ENCODE measurements at regions not wholly inside any gene's neighbourhood (a gene's known extent, or its start where the extent isn't known, plus 50 kb on each side); places are given as distances from the start of the nearest gene placed in this dataset.
"Not testable (repeated sequence)": the region's sequence is repeated elsewhere in the genome, so short reads cannot be mapped to it uniquely, and the experiment has no call there.

- H3K4me3 Mint-ChIP-seq, result peak overlapping the region; percentile 5
- peaks cover 9% of the 10 kb centered on the region for H3K4me1 Mint-ChIP-seq
Observed at GRCh38 chr22:25281675-25282345, 62.4 kb downstream of the CRYBB2 start.

GRCh38 chr22:25282346-25282670 is 62.9 kb downstream of the CRYBB2 start:
- ATAC-seq (no peak), DNase-seq (no peak)
- intact Hi-C loops (cut with DNase I, micrococcal nuclease), result no loop called here
- Mint-ChIP-seq H3K27ac (no peak overlapping the region), H3K9me3 (ENCODE audit: low read depth) (no peaks in the 10 kb centered on the region), H3K27me3 (peaks cover 45% of the 10 kb centered on the region), H3K36me3 (ENCODE audit: low read depth) (no peaks in the 10 kb centered on the region), H3K4me3 (peak overlapping the region; percentile 5), H3K4me1 (peaks cover 9% of the 10 kb centered on the region)
- CTCF ChIA-PET, result interaction anchor here (0.6 kb wide), 1 partner anchor 155 kb away, joined by 3 read pairs; no protein-coding TSS in a partner anchor
- POLR2A ChIA-PET, result no interaction called here

More at GRCh38 chr22:25281675-25282345, 62.4 kb downstream of the CRYBB2 start:
- DNase-seq (no peak), ATAC-seq (no peak)
- ChIA-PET CTCF (interaction anchor here (0.6 kb wide), 1 partner anchor 154 kb away, joined by 3 read pairs; no protein-coding TSS in a partner anchor), POLR2A (no interaction called here)
- peaks cover 45% of the 10 kb centered on the region for H3K27me3 Mint-ChIP-seq
- no peaks in the 10 kb centered on the region for H3K9me3 Mint-ChIP-seq (ENCODE audit: low read depth)
- H3K27ac Mint-ChIP-seq, result no peak overlapping the region
- intact Hi-C loops (cut with DNase I, micrococcal nuclease), result no loop called here
- H3K36me3 Mint-ChIP-seq (ENCODE audit: low read depth), result no peaks in the 10 kb centered on the region

GRCh38 chr22:25282671-25283561 is 63.5 kb downstream of the CRYBB2 start:
- H3K27ac Mint-ChIP-seq, result no peak overlapping the region
- H3K36me3 Mint-ChIP-seq (ENCODE audit: low read depth), result no peaks in the 10 kb centered on the region
- H3K4me3 Mint-ChIP-seq, result peak overlapping the region; percentile 9
- peak; percentile 4 for DNase-seq
- ATAC-seq, result no peak
- peaks cover 9% of the 10 kb centered on the region for H3K4me1 Mint-ChIP-seq
- H3K9me3 Mint-ChIP-seq (ENCODE audit: low read depth), result no peaks in the 10 kb centered on the region
- intact Hi-C loops (cut with DNase I, micrococcal nuclease), result no loop called here
- CTCF ChIA-PET, result interaction anchor here (0.6 kb wide), 1 partner anchor 155 kb away, joined by 3 read pairs; no protein-coding TSS in a partner anchor
- H3K27me3 Mint-ChIP-seq, result peaks cover 45% of the 10 kb centered on the region
- POLR2A ChIA-PET, result no interaction called here

- H3K9me3 Mint-ChIP-seq (ENCODE audit: low read depth); DNase-seq; intact Hi-C loops (cut with DNase I, micrococcal nuclease); H3K27ac Mint-ChIP-seq; POLR2A ChIA-PET; CTCF ChIA-PET; H3K4me3 Mint-ChIP-seq; H3K36me3 Mint-ChIP-seq (ENCODE audit: low read depth); ATAC-seq; H3K4me1 Mint-ChIP-seq: not testable (repeated sequence)
- H3K27me3 Mint-ChIP-seq, result peaks cover 21% of the 10 kb centered on the region
Observed at GRCh38 chr22:25288481-25288880, 69.0 kb downstream of the CRYBB2 start.

GRCh38 chr22:25301912-25302311 is 82.5 kb downstream of the CRYBB2 start:
- H3K27ac Mint-ChIP-seq; CTCF ChIA-PET; H3K4me1 Mint-ChIP-seq; DNase-seq; intact Hi-C loops (cut with DNase I, micrococcal nuclease); H3K4me3 Mint-ChIP-seq; ATAC-seq; H3K9me3 Mint-ChIP-seq (ENCODE audit: low read depth); POLR2A ChIA-PET; H3K36me3 Mint-ChIP-seq (ENCODE audit: low read depth): not testable (repeated sequence)
- H3K27me3 Mint-ChIP-seq, result peaks cover 29% of the 10 kb centered on the region

GRCh38 chr22:25309586-25309985 is 90.1 kb downstream of the CRYBB2 start:
- peaks cover 11% of the 10 kb centered on the region for H3K27me3 Mint-ChIP-seq
- CTCF ChIA-PET; H3K36me3 Mint-ChIP-seq (ENCODE audit: low read depth); H3K9me3 Mint-ChIP-seq (ENCODE audit: low read depth); ATAC-seq; intact Hi-C loops (cut with DNase I, micrococcal nuclease); POLR2A ChIA-PET; H3K4me1 Mint-ChIP-seq; H3K4me3 Mint-ChIP-seq; DNase-seq; H3K27ac Mint-ChIP-seq: not testable (repeated sequence)

- H3K36me3 Mint-ChIP-seq (ENCODE audit: low read depth); H3K4me1 Mint-ChIP-seq; H3K27ac Mint-ChIP-seq; H3K4me3 Mint-ChIP-seq; POLR2A ChIA-PET; ATAC-seq; H3K9me3 Mint-ChIP-seq (ENCODE audit: low read depth); DNase-seq; CTCF ChIA-PET: not testable (repeated sequence)
- intact Hi-C loops (cut with DNase I, micrococcal nuclease), result loop anchor here in 1 of 2 experiments (10.0 kb wide), 1 partner anchor 1737 kb away; no protein-coding TSS in a partner anchor
- H3K27me3 Mint-ChIP-seq, result peaks cover 11% of the 10 kb centered on the region
Observed at GRCh38 chr22:25311924-25312323, 92.5 kb downstream of the CRYBB2 start.

GRCh38 chr22:25318081-25318823 is 98.8 kb downstream of the CRYBB2 start:
- no peak for ATAC-seq
- no peaks in the 10 kb centered on the region for H3K9me3 Mint-ChIP-seq (ENCODE audit: low read depth)
- ChIA-PET POLR2A (no interaction called here), CTCF (no interaction called here)
- H3K36me3 Mint-ChIP-seq (ENCODE audit: low read depth), result no peaks in the 10 kb centered on the region
- H3K4me1 Mint-ChIP-seq, result no peaks in the 10 kb centered on the region
- no peak for DNase-seq
- no peak overlapping the region for H3K4me3 Mint-ChIP-seq
- H3K27ac Mint-ChIP-seq, result no peak overlapping the region
- intact Hi-C loops (cut with DNase I, micrococcal nuclease), result loop anchor here in 1 of 2 experiments (10.0 kb wide), 1 partner anchor 1743 kb away; no protein-coding TSS in a partner anchor
- peaks cover 4% of the 10 kb centered on the region for H3K27me3 Mint-ChIP-seq

- ChIA-PET CTCF (interaction anchor here (1.1 kb wide), 1 partner anchor 25 kb away, joined by 3 read pairs; no protein-coding TSS in a partner anchor), POLR2A (interaction anchor here (0.6 kb wide), 1 partner anchor 105 kb away, joined by 3 read pairs; no protein-coding TSS in a partner anchor)
- H3K27me3 Mint-ChIP-seq, result no peaks in the 10 kb centered on the region
- no peak overlapping the region for H3K27ac Mint-ChIP-seq
- intact Hi-C loops (cut with DNase I, micrococcal nuclease), result no loop called here
- no peak overlapping the region for H3K4me3 Mint-ChIP-seq
- no peak for DNase-seq
- no peaks in the 10 kb centered on the region for H3K4me1 Mint-ChIP-seq
- ATAC-seq, result no peak
- H3K36me3 Mint-ChIP-seq (ENCODE audit: low read depth), result no peaks in the 10 kb centered on the region
- H3K9me3 Mint-ChIP-seq (ENCODE audit: low read depth), result no peaks in the 10 kb centered on the region
Observed at GRCh38 chr22:25327018-25327755, 107.7 kb downstream of the CRYBB2 start.

- ChIA-PET CTCF (no interaction called here), POLR2A (no interaction called here)
- intact Hi-C loops (cut with DNase I, micrococcal nuclease), result loop anchor here (5.0 to 10.0 kb wide), 3 partner anchors 94 to 246 kb away; no protein-coding TSS in a partner anchor
- no peak for DNase-seq
- H3K27ac Mint-ChIP-seq, result no peak overlapping the region
- H3K4me3 Mint-ChIP-seq, result no peak overlapping the region
- H3K4me1 Mint-ChIP-seq, result no peaks in the 10 kb centered on the region
- no peaks in the 10 kb centered on the region for H3K36me3 Mint-ChIP-seq (ENCODE audit: low read depth)
- ATAC-seq, result no peak
- peaks cover 2% of the 10 kb centered on the region for H3K9me3 Mint-ChIP-seq (ENCODE audit: low read depth)
- H3K27me3 Mint-ChIP-seq, result no peaks in the 10 kb centered on the region
Observed at GRCh38 chr22:25331050-25331449, 111.6 kb downstream of the CRYBB2 start.

- intact Hi-C loops (cut with DNase I, micrococcal nuclease), result loop anchor here (2.0 to 10.0 kb wide), 4 partner anchors 95 to 251 kb away; no protein-coding TSS in a partner anchor
- CTCF ChIA-PET, result not testable (repeated sequence)
Observed at GRCh38 chr22:25331911-25332310, 112.5 kb downstream of the CRYBB2 start.

More at GRCh38 chr22:25331911-25332310, 112.5 kb downstream of the CRYBB2 start:
- H3K27me3 Mint-ChIP-seq; H3K36me3 Mint-ChIP-seq (ENCODE audit: low read depth); H3K4me1 Mint-ChIP-seq; H3K9me3 Mint-ChIP-seq (ENCODE audit: low read depth); POLR2A ChIA-PET; H3K27ac Mint-ChIP-seq; ATAC-seq; H3K4me3 Mint-ChIP-seq; DNase-seq: not testable (repeated sequence)

All from activated CD4-positive, alpha-beta T cell treated with anti-CD3 and anti-CD28 coated beads for 36 hours (primary cell).